GM19463 (cell line): ENCODE measurements at regions not wholly inside any gene's neighbourhood (a gene's known extent, or its start where the extent isn't known, plus 50 kb on each side); places are given as distances from the start of the nearest gene placed in this dataset.
"Not testable (repeated sequence)": the region's sequence is repeated elsewhere in the genome, so short reads cannot be mapped to it uniquely, and the experiment has no call there.

Source experiments
- ATAC-seq: cut with Tn5 transposase; IDR thresholded peaks from one replicate; pipeline ENCODE4 v1.9.1; 2021; ENCODE audit warnings: mild to moderate bottlenecking, moderate library complexity; ENCODE audit not compliant: unreplicated experiment

DNA sequence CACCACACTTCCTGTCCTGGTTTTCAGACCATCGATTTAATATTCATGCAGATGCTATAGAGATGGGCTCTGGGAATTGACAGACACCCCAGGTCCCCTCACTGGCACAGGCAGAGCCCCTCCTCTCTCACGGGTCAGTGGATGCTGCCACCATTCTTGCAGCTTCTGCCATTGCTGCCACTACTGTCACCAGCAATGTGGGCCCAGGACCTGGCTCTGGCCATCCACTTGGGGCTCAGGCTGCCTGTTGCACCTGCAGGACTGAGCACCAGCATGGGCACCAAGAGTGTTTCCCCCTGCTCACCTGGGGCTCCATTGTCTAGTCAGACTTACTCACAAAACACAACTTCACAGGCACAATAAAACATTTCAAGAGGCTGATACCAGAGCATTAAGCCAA lies 479.0 kb upstream of the ZNF608 start:
- no peak for ATAC-seq

DNA sequence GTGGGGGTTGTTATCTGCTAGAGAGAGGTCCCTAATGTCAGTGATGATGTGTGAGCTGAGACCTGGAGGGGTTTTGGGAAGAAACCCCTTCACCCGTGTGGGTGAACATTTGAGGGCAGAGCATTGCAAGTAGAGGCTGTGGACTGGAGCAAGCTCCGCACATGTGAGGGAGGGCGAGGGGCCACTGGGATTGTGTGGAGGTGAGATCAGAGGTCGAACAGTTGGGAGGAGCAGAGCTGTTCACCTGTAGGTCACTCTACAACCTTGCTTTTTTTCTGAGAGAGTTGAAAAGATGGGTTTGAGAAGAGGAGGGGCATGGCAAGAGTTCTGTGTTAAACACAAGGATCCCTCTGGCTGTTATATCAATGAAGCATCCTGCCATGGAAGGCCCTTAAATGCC lies 480.4 kb upstream of the ZNF608 start:
- no peak for ATAC-seq

DNA sequence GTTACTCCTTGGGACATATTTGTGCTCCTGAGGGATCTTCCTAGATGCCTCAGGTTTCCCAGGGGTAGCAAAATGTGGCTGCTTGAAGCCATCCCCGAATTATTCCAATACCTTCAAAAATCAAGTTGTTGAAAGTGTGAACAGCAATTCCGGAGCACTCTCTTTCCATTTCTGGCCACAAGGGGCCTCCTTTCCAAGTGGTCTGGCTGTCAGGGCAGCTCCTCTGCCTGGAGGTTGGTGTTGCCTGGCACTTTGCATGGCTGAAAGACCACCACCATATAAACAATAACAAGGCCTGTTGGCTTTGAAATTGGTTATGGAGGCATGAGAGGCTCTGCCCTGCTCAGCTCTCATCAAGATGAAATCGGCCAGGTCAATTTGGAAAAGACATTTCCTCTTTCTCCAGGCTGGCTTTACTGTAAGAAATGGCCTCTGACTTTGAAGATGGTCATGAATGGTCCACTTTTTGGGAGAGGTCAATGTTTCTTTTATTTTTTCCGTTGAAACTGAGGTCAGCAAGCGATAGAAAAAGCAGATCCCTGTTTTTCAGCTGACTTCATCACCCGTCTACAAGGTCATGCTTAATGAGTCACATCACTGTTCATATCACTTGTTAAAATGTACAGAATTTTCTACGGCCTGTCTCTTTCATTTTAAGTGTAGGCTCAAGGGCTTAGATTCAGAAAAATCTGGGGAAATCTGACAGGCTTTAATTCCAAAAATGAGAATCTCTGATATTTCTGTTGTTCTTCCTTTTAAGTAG lies 481.1 kb upstream of the ZNF608 start:
- no peak for ATAC-seq

DNA sequence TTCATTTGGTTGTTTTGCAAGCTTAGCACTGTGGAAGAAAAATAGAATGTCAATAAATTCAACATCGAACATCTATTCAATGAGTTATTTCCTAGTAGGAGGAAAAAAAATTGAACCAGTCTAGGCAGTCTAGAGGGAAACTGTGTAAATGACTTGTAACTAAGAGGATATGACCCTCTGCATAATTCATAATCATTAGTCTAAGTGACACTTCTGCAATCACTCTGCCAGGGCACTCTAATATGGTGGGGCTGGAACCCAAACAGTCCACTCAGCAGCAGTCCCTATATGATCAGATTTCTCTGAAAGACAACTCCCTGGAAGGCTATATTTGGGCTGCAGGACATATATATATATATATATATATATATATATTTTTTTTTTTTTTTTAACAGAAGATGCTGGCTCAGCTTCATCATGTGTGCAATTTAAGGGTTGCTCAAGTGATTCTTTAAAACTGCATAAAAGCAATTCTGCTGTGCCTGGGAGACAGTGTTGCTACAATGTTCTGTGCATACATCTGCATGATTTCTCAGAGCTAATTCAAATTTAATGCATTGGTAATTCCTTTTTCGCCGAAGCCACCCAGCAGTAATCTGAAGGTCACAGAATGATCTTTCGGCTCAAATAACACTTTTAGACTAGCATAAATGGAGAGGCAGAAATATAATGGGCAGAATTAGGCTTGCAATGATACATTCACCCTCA lies 482.1 kb upstream of the ZNF608 start:
- ATAC-seq: no peak

DNA sequence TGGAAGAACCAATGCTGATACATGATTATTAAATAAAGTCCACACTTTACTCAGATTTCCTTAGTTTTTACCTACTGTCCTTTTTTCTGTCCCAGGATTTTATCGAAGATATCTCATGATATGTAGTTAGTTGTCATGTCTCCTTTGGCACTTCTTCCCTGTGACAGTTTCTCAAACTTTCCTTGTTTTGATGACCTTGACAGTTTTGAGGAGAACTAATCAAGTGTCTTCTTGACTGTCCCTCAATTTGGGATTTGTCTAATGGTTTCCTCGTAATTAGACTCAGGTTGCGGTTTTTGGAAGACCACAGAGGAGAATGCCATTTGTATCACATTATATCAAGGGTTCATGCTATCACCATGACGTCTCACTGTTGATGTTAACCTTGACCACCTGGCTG lies 483.1 kb upstream of the ZNF608 start:
- ATAC-seq: no peak

DNA sequence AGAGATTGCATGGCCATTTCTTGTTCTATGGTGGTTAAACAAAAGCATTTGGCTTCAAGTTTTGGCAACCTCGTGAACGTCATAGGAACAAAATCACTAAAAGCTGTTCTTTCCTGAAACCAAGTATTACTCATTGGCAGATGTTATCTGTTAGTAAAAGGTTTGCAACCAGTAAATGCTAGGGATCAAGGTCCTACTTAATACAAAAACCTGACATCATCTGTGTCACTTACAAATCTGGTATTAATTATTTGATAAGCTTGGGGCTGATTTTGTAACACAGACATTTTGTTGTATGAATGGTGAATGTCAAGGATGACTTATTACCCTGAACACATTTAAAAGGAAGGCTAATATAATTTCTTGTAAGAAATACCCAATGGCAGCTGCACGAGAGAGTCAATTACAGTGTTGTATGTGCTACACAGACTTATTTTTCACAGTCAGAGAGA lies 486.4 kb upstream of the ZNF608 start:
- ATAC-seq: no peak

DNA sequence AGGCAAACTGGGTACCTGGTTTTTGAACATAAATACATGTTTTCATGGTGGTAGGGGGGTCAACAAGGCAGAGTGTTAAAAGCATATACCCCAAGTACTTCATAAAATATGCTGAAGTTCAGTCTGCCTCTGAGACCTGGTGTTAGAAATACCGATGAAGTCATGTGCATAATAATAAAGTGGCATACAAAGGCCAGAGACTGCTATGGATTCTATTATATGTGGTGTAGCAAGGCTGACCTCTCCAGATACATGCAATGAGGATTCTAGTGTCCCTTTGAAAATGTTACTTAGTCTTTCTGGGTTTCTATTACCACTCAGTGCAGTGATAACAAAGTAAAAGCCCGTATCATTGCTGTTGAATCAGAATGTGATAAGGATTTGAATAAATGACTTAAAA lies 487.5 kb upstream of the ZNF608 start:
- ATAC-seq: no peak

DNA sequence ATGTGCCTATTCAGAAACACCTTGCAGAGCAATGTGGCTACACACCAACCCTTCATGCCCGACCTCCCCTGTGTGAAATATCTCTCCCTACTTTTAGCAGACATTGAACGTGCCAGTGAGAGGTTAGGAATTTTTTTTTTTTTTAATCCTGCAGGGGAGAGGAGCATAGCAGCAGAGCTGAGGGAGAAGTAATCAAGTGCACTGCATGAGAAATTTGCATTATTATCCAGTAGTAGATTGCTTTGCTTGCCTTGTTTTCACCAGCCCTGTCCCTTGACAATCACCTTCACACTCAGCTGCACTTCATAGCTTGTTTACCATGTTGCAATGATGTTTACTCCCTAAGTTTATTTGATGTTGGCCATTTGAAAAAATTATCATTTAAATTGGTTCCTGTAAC lies 489.6 kb upstream of the ZNF608 start:
- ATAC-seq: no peak

DNA sequence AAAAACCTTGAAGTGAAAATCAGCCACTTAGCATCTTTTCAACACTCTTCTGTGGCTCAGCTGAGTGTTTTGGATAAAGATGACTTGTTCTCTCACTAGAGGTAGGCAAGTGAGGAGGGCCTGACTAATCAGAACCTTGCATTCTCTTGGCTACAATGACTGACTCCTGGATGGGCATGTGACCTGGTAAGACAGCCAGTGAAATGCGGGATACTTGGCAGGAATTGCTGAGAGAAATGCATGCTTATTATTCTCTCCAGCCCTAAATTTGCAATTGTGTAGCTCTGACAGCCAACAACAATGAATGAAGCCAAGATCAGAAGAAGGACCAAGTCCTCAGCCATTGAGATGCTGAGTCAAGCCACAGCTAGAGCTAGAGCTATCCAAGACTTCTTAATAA lies 490.5 kb upstream of the ZNF608 start:
- ATAC-seq: no peak

DNA sequence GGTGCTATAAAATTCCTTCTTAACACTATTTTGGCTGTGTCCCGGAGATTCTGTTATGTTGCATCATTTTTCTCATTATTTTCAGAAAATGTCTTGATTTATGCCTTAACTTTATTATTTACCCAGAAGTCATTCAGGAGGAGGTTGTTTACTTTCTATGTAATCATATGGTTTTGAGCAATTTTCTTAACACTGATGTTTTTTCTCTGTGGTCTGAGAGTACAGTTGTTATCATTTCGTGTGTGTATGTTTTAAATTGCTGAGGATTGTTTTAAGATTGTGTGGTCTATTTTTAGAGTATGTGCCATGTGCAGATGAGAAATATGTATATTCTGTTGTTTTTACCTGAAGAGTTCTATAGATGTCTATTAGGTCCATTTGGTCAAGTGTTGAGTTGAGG lies 498.1 kb upstream of the ZNF608 start:
- ATAC-seq: no peak

DNA sequence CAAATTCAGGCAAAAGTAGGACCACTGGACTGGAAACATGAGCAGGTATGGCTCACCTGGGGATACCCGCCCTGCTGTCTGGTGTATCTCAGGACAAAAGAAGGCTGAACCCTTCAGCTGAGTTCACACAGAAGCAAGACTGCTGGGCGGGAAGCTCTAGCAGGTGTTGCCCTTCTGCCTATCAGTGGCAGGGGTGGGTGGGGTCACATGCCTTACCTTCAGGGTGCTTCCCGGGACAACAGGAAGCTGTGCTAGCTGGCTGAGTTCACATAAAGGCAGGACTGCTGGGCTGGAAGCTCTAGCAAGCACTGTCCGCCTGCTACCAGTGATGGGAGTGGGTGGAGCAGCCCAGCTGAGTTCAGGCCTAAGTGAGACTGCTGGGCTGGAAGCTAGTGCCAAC lies 498.8 kb upstream of the ZNF608 start:
- no peak for ATAC-seq

DNA sequence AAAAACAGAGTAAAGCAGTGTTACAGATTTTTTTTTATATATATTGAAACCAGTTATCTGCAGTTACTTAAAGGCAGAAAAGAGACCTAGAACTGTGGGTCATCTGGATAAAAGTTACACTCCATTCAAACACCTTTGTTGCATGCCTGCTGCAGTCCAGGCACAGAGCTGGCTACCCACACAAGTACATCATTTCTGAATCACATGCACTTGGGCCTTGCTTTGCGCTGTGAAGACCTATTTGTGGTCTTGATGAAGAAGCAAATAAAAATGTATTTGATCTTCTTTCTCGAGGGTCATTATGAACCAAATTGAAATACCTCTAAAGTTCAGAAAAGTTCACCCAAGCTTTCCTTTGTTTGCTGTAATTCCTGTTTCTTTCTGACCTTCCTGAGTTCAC lies 503.0 kb upstream of the ZNF608 start:
- ATAC-seq: no peak

DNA sequence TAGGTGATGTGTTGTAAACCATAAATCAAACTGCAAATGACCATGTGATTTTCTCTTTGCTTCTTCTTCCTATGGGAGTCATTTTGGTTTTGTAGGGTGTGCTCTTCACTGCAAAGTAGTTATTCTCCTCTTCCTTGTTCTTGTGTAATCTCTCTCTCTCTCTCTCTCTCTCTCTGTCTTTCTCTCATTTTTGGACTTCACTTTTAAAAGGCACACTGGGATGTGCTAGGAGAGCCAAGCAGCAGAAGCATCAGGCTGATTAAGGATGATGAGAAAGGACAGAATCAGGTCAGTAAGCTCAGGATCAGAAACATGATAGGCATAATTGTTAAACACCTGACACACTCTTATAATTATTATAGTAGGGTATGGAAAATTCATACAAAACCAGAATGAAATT lies 505.3 kb upstream of the ZNF608 start:
- ATAC-seq: no peak

DNA sequence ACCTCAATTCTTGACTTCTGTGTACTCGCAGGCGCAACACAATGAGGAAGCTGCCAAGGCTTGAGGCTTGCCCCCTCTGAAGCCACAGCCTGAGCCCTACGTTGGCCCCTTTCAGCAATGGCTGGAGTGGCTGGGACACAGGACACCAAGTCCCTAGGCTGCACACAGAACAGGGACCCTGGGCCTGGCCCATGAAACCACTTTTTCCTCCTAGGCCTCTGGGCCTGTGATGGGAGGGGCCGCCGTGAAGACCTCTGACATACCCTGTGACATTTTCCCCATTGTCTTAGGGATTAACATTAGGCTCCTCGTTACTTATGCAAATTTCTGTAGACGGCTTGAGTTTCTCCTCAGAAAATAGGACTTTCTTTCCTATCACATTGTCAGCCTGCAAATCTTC lies 507.2 kb upstream of the ZNF608 start:
- ATAC-seq: not testable (repeated sequence)

DNA sequence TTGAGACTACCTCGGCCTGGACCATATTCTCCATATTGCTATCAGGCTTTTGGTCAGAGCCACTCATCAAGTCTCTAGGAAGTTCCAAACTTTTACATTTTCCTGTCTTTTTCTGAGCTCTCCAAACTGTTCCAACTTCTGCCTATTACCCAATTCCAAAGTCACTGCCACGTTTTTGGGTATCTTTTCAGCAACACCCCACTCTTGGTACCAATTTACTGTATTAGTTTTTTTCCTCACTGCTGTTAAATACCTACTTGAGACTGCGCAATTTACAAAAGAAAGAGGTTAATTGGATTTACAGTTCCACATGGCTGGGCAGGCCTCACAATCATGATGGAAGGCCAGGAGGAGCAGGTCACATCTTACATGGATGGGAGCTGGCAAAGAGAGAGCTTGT lies 507.8 kb upstream of the ZNF608 start:
- ATAC-seq: no peak

DNA sequence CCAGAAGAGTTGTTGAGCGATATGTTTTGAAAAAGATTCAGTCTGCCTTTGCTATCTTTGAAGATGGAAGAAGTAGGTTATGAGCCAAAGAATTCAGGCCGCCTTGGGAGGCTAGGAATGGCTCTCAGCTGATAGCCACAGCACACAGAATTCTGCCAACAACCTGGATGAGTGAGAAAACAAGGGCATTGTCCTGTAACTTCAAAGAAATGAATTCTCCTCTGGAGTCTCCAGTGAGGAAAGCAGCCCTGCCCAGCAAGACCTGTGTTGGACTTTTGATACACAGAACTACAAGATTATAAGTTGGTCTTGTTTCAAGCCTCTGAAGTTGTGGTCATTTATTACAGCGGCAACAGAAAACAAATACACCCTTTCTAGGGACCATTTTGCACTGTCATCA lies 509.9 kb upstream of the ZNF608 start:
- ATAC-seq: no peak

DNA sequence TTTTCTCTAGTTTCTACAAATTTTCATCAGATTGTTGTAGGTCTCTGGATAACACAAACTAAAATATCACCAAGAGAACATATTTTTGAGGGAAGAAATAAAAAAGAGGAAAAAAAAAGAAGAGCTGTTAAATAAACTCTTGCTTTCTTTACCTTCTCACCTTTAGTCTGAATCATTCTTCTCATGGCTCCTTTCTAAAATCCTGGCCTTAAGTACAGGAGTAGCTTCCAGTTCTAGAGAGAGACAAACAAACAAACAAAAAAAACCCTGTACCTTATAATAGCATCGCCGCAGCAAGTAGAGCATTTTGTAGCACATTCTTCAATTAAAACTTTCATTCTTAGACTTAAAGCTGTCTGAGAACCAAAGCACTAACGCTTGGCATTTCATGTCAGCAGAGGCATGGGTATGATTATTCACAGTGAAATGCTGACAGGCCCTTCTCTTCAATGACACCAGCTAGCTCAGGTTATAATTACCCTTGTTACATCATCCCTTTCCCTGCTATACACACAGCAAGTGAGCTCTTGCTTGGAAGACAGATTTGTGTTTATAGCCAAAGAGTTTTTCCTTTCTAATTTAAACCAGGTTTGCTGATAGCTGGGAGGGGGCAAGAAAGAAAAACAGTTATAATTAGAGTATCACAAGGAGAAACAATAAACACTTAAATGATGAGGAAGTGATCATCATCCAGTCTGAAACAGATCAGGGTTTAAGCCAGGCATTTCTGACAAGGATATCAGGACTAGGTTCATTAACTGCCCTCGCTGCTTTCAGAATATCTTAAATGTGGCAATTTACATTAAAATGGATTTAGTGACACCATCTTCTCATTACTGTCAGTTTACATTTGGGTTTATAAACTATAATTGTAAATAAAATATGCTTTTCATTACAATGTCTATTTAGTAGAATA lies 510.9 kb upstream of the ZNF608 start:
- ATAC-seq: no peak

DNA sequence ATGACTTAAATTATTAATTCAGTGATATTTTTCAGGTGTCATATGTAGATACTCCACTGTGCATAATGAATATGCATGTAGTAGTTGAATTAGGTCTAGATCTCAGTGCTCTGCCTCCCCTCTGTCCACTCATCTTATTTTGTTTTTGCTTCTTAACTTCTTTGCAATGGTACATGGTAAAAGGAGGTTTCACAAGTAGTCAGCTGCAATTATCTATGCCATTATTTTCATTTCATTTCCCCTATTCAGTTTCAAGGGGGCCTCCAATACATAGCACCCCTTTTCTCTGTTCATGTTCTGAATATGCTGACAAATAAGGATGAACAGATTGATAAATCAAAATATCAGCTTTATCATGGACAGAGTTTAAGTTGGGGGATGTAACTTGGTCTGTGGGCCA lies 511.6 kb upstream of the ZNF608 start:
- ATAC-seq: no peak

DNA sequence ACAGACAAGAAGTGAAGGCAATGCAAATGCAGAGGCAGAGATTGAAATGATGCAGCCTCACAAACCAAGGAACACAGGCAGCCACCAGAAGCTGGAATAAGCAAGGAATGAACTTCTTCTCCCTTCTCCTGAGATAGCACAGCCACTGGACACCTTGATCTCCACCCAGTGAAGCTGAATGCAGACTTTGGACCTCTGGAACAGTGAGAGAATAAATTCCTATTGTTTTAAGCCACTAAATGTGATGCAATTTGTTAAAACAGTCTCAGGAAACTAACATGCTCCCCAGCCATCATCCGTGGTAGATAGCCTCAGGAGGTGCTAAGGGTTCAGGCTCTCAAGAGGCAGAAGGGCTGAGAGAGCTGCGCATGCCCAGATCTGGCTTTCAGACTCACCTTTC lies 512.2 kb upstream of the ZNF608 start:
- ATAC-seq: no peak

DNA sequence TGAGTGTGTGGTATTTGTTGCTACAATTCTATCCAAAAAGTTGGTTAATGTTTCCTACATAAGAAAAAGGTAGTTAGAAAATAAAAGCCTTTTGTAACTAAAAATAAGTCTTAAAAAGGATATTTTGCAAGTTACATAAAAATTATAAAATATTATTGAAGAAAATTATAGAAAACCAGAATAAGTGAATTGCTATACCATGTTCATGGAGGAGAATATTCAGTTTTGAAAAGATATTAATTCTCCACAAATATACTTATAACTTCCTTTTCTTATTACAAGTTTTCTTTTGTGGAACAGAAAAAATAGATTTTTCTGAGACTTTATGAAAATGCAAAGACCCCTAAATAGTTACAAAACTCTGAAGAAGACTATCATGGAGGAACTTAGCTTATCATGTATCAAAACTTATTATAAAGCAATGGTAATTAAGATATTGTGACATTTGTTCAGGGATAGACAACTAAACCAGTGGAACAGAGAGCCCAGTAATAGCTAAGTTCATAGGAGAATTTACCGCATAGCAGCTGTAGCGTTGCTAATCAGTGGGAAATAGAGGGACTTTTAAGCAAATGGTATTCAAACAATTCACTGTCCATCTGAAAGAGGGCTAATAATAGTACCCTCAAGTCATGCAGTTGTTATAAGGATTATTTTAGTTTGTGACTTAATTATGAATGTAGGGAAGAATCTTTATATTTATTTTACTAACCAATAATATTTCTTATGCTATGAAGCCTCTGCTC lies 515.2 kb upstream of the ZNF608 start:
- no peak for ATAC-seq

DNA sequence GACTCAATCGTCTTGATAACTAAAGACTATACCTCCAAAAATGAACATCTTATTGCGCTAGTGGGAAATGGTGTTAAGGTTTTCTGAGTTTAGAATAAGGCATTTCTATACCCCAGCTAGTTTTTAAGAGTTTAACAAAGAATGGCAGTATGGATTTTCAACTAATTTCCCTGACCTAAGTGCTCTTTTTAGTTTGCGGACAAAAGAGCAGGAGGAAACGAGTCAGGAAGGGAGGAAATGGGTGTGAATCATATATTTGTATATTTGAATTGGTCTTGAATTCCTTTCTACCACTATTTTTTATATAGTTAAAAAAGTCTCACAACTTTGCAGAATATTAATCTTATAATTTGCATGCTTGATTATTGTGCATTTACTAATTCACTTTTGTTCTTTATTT lies 516.3 kb upstream of the ZNF608 start:
- ATAC-seq: no peak
